ELR (cell line): ENCODE measurements at regions not wholly inside any gene's neighbourhood (a gene's known extent, or its start where the extent isn't known, plus 50 kb on each side); places are given as distances from the start of the nearest gene placed in this dataset.
A peak's percentile ranks its signal among the peaks of the same experiment; 100 is the strongest.
"Not testable (repeated sequence)": the region's sequence is repeated elsewhere in the genome, so short reads cannot be mapped to it uniquely, and the experiment has no call there.

Experiments
- DNase-seq: peaks from one replicate; pipeline ENCODE4 v3.0.0-alpha.2; 2015; ENCODE audit warnings: low read depth

DNA sequence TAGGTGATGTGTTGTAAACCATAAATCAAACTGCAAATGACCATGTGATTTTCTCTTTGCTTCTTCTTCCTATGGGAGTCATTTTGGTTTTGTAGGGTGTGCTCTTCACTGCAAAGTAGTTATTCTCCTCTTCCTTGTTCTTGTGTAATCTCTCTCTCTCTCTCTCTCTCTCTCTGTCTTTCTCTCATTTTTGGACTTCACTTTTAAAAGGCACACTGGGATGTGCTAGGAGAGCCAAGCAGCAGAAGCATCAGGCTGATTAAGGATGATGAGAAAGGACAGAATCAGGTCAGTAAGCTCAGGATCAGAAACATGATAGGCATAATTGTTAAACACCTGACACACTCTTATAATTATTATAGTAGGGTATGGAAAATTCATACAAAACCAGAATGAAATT lies 505.3 kb upstream of the ZNF608 start:
- no peak for DNase-seq

DNA sequence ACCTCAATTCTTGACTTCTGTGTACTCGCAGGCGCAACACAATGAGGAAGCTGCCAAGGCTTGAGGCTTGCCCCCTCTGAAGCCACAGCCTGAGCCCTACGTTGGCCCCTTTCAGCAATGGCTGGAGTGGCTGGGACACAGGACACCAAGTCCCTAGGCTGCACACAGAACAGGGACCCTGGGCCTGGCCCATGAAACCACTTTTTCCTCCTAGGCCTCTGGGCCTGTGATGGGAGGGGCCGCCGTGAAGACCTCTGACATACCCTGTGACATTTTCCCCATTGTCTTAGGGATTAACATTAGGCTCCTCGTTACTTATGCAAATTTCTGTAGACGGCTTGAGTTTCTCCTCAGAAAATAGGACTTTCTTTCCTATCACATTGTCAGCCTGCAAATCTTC lies 507.2 kb upstream of the ZNF608 start:
- DNase-seq = not testable (repeated sequence)

DNA sequence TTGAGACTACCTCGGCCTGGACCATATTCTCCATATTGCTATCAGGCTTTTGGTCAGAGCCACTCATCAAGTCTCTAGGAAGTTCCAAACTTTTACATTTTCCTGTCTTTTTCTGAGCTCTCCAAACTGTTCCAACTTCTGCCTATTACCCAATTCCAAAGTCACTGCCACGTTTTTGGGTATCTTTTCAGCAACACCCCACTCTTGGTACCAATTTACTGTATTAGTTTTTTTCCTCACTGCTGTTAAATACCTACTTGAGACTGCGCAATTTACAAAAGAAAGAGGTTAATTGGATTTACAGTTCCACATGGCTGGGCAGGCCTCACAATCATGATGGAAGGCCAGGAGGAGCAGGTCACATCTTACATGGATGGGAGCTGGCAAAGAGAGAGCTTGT lies 507.8 kb upstream of the ZNF608 start:
- DNase-seq = no peak

DNA sequence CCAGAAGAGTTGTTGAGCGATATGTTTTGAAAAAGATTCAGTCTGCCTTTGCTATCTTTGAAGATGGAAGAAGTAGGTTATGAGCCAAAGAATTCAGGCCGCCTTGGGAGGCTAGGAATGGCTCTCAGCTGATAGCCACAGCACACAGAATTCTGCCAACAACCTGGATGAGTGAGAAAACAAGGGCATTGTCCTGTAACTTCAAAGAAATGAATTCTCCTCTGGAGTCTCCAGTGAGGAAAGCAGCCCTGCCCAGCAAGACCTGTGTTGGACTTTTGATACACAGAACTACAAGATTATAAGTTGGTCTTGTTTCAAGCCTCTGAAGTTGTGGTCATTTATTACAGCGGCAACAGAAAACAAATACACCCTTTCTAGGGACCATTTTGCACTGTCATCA lies 509.9 kb upstream of the ZNF608 start:
- DNase-seq = no peak

DNA sequence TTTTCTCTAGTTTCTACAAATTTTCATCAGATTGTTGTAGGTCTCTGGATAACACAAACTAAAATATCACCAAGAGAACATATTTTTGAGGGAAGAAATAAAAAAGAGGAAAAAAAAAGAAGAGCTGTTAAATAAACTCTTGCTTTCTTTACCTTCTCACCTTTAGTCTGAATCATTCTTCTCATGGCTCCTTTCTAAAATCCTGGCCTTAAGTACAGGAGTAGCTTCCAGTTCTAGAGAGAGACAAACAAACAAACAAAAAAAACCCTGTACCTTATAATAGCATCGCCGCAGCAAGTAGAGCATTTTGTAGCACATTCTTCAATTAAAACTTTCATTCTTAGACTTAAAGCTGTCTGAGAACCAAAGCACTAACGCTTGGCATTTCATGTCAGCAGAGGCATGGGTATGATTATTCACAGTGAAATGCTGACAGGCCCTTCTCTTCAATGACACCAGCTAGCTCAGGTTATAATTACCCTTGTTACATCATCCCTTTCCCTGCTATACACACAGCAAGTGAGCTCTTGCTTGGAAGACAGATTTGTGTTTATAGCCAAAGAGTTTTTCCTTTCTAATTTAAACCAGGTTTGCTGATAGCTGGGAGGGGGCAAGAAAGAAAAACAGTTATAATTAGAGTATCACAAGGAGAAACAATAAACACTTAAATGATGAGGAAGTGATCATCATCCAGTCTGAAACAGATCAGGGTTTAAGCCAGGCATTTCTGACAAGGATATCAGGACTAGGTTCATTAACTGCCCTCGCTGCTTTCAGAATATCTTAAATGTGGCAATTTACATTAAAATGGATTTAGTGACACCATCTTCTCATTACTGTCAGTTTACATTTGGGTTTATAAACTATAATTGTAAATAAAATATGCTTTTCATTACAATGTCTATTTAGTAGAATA lies 510.9 kb upstream of the ZNF608 start:
- DNase-seq = no peak

DNA sequence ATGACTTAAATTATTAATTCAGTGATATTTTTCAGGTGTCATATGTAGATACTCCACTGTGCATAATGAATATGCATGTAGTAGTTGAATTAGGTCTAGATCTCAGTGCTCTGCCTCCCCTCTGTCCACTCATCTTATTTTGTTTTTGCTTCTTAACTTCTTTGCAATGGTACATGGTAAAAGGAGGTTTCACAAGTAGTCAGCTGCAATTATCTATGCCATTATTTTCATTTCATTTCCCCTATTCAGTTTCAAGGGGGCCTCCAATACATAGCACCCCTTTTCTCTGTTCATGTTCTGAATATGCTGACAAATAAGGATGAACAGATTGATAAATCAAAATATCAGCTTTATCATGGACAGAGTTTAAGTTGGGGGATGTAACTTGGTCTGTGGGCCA lies 511.6 kb upstream of the ZNF608 start:
- DNase-seq = no peak

DNA sequence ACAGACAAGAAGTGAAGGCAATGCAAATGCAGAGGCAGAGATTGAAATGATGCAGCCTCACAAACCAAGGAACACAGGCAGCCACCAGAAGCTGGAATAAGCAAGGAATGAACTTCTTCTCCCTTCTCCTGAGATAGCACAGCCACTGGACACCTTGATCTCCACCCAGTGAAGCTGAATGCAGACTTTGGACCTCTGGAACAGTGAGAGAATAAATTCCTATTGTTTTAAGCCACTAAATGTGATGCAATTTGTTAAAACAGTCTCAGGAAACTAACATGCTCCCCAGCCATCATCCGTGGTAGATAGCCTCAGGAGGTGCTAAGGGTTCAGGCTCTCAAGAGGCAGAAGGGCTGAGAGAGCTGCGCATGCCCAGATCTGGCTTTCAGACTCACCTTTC lies 512.2 kb upstream of the ZNF608 start:
- no peak for DNase-seq

DNA sequence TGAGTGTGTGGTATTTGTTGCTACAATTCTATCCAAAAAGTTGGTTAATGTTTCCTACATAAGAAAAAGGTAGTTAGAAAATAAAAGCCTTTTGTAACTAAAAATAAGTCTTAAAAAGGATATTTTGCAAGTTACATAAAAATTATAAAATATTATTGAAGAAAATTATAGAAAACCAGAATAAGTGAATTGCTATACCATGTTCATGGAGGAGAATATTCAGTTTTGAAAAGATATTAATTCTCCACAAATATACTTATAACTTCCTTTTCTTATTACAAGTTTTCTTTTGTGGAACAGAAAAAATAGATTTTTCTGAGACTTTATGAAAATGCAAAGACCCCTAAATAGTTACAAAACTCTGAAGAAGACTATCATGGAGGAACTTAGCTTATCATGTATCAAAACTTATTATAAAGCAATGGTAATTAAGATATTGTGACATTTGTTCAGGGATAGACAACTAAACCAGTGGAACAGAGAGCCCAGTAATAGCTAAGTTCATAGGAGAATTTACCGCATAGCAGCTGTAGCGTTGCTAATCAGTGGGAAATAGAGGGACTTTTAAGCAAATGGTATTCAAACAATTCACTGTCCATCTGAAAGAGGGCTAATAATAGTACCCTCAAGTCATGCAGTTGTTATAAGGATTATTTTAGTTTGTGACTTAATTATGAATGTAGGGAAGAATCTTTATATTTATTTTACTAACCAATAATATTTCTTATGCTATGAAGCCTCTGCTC lies 515.2 kb upstream of the ZNF608 start:
- no peak for DNase-seq

DNA sequence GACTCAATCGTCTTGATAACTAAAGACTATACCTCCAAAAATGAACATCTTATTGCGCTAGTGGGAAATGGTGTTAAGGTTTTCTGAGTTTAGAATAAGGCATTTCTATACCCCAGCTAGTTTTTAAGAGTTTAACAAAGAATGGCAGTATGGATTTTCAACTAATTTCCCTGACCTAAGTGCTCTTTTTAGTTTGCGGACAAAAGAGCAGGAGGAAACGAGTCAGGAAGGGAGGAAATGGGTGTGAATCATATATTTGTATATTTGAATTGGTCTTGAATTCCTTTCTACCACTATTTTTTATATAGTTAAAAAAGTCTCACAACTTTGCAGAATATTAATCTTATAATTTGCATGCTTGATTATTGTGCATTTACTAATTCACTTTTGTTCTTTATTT lies 516.3 kb upstream of the ZNF608 start:
- peak; percentile 32 for DNase-seq

DNA sequence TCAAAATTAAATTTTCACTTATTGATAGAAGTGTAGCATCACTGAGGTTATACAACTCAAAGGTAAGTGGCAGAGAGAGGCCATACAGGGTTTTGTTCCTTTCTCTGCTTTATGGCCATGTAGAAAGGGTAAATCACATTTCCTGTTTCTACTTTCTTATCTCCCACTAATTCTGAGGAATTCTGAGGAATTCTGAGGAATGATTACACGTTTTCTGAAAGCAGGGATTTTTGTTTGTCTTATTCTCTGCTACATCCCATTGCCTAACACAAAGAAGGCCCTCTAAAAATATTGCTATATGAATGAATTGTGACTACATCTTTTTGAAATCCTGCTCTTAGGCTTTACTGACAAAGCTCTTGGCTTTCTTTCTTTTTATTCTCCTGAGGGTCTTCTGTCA lies 516.9 kb upstream of the ZNF608 start:
- DNase-seq = no peak

DNA sequence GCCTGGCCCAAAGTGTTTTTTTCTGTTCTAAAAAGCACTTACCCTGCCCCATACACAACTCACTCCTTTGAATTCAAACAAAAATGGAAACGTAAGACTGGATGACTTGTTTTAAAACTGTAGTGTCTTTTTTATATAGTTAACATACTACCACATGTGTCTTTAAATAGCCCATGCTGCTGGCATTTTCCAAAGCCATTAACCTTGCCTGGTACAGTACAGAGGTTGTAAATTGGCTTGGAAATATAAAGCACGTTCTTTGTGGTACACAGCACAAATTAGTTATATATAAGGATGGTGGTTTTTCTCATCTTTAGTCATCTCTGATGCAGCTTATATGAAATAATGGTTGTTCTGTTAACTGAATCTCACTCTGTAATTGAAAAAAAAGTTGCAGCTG lies 519.7 kb upstream of the ZNF608 start:
- DNase-seq = no peak

DNA sequence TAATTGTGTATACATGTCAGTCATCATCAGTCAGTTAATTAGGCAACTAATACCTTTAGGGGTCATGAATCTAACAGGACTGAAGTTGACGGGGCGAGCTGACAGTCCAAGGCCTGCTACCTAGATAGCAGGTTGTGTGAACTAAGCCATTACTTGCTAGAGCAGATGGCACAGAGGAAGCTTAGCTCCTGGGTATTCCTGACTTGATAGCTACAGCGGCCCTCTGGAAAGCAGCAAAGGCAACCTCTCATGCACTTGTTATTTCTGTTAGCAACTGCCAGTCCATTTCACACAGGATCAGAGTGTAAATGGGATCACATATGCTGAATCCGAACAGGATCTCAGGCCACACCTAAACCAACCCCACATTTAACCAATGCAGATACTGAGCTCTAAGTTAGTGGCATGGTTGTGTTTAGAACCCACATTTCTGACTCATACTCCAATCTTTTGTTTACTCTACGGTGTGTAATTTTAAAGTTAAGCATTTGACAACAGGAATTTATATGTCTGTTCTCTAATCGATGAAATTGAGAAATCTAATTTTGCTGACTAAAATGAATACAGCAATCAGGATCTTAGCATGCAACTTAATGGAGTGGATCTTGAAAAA lies 521.3 kb upstream of the ZNF608 start:
- DNase-seq = peak; percentile 6

DNA sequence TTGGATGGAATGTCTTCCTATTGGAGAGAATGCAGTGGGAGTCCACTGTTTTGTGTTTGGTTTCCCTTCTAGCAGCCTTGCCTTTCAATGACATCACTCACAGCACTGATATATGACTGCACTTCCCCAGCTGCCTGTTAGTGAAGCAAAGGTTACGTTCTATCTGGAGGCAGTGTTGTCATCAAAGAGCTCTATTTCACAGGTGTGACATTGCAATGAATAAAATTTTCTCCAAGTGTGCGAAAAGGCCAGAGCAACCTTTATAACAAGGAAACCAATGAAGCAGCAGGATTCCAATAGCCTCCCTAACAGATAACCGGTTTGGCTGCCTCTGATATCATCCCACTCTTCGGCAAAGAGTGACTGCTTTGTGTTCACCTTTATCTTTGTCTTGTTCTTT lies 523.5 kb upstream of the ZNF608 start:
- DNase-seq = no peak

DNA sequence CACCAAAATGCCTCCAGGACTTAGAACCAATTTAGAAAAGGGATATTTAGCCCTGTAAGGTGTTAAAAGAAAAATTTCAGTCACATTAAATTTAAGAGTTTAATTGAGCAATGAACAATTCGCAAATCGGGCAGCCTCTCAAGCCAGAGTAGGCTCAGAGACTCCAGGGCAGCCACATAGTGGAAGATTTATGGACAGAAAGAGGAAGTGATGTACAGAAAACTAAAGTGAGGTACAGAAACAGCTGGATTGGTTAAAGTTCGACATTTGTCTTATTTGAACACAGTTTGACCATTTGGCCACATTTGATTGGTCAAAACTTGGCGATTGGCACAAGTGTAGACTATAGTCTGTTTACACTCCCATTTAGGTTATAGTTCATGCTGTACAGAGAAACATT lies 525.9 kb upstream of the ZNF608 start:
- no peak for DNase-seq

DNA sequence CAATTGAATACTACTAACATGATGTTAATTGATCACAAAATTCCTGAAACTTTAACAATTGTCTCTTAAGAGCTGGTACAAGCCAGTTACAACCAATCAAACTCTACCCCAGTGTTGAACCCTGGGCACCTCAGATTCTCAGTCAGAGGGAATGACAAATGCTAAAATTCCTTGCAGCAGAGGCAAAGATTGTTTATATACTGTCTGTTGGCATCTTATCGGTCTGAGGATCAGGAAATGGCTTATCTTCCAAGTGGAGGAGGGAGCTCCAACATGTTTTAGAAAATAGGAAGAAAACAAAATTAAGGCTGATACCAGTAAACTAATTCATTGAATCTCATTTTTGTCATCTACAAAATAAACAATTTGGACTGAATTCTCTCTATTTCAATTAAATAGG lies 527.8 kb upstream of the ZNF608 start:
- DNase-seq = peak; percentile 27

DNA sequence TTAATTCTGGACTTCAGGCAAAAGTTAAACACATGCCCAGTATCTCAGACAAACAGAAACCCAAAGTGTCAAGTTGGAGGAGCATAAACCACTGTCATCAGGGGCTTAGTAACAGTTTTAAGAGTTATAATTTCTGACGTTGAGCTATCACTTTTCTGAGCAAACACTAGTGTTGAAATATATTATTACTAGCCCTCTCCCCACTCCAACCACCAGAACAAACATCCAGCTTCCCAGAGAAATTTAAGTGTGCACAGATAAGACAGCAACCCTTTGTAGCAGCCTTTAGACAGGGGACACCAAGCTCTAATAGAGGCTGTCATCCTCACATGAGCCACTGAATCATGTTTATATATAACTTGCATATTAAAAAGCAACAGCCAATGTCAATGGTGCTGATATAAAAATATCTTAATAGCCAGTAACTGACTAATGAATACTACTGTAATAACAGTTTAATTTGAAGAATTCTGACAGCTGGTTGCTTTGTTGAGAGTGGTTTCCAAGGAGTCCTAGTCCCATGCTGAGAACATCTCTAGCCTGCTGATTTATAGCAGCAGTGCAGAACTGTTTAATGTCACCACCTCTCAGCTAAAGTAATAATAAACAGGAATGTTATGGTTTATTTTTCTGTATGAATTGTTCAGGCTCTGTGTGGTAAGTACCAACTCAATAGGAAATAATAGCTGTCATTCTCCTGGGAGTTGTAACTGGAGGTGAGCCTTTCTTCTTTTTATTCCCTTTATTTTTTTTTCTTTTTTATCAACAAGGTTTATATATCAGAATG lies 528.7 kb upstream of the ZNF608 start:
- no peak for DNase-seq

DNA sequence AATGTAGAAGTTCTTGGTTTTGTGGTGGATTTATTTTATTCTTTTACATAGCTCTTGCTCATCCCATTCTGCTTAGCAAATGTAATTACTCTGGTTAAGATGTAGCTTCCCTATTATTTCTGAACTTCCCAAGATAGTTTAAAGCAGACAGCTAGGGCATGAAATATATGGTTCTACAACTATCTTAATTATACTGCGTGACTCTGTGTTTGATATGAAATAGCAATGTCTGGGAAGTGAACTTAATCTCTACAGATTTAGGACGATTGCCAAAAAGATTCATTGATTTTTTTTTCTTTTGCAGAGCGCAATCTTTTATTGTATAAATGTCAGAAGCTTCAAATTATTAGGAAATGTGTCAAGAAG lies 529.3 kb upstream of the ZNF608 start:
- no peak for DNase-seq

DNA sequence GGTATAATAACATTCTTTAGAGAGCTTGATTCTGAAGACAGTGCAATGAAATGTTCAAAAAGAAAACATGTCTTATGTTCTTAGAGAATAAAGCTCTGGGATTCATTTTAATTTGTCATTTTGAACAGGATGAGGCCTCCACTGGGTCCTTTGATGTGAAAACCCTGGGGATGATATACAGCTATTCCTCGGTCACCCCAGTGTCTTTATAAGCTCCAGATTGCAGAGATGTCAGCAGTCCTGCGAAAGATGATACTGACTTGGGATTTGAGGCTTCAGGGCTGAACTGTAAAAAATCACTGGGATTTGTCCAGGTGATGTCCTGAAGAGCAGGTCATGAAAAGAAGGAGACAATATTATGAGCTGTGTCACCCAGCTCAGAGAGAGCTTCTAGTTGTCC lies 529.7 kb upstream of the ZNF608 start:
- no peak for DNase-seq

DNA sequence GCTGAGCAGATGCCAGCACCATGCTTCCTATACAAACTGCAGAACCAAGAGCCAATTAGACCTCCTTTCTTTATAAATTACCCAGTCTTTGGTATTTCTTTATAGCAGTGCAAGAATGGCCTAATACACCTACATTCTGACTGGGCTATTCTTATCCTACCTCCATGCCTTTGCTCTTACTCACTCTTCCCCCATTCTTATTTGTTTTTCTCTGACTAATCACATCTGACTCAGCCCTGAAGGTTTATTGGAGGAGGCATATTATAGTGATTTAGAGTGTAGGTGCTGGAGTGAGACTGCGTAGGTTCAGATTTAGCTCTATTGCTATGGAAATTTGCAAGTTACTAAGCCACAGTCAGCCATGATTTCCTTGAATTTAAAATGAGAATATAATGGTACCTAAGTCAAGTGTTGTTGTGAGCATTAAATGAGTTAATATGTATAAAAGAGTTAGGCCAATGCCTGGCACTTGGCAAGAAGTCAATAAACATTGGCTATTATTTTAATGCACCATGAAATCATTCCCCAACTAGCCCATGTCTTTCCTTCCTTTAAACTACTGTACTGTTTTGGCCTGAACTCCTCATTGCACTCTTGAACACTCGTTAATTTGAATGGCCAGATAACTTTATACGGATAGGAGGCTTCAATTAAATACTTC lies 531.2 kb upstream of the ZNF608 start:
- DNase-seq = peak; percentile 93

DNA sequence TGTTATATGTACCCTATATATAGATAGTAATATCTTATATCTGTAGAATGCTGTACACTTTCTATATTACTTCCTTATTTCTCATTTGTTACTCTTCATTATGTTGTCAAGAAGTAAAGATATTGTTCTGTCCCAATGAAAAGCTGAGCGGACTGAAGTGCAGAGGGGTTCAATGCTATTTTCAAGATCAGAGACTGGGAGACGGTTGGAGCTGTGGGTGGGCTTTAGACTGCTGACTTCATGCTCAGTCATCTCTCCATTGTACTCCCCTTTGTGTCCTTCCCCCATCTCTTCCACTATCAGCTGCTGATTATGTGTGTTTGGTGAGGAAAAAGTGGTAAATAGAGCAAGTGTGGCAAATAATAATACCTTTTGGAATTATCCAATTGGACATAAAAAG lies 532.3 kb upstream of the ZNF608 start:
- DNase-seq = no peak

DNA sequence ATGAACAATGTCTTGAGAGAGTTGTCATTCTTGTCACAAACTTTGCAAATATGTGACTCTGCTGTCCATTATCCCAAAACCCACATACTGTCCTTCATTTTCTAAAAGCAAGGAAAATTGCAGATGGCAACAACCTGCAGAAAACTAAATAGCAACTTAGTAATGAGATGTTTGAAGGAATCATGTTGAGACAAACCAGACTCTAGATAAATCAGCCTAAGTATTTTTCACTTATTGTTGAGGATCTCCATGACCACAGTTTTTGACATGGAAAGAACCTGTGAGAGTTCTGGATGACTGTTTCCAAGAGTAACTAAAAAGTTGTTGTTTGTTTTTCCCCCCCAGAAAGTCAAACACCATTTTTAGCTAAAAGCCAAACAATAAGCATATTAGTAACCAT lies 535.2 kb upstream of the ZNF608 start:
- DNase-seq = no peak

DNA sequence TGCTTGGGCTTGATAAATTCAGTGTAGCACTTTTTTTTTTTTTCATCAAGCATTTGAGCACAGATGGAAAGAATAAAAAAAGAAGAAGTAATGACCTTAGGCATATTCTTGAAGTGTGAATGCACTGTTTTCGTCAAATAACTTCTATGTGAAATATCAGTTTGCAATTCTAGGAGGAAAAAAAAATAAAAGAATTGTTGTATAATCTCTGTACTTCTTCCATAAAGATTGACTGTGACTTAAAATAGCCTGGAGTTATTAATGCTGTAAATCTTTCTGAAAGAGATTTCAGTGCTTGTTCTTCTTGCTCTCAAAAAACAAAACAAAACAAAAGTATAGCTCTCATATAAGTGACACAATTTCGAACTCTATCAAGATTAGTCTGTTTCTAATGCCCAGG lies 536.9 kb upstream of the ZNF608 start:
- no peak for DNase-seq
